ENCODE measurements at regions not wholly inside any gene's neighbourhood (a gene's known extent, or its start where the extent isn't known, plus 50 kb on each side); places are given as distances from the start of the nearest gene placed in this dataset.

GRCh38 chr15:77719450-77719849 is 86.7 kb upstream of the LINGO1 start:
- H3K27me3 ChIP-seq (ENCODE audit: control insufficient read depth, insufficient read depth, low read length), result peaks cover 2% of the 10 kb centered on the region
- no peak overlapping the region for H3K4me3 ChIP-seq (ENCODE audit: low read length in 3 of 3)
- no peaks in the 10 kb centered on the region for H3K9me3 ChIP-seq (ENCODE audit: control insufficient read depth in 2 of 3, insufficient read depth in 1 of 3, low read length in 3 of 3)
- H3K27ac ChIP-seq (ENCODE audit: low read depth in 2 of 2, low read length in 2 of 2), result no peak overlapping the region
- FAIRE-seq (no peak), DNase-seq (no peak)
- TF ChIP-seq CTCF (IDR thresholded peaks at IDR 0.05; ENCODE audit: borderline replicate concordance, extremely low read depth, insufficient read depth), result no peak
- no peak overlapping the region for H3K9ac ChIP-seq (ENCODE audit: low read length in 3 of 3)
- H3K36me3 ChIP-seq (ENCODE audit: control insufficient read depth in 2 of 3, insufficient read depth in 3 of 3, low read length in 3 of 3), result no peaks in the 10 kb centered on the region
- intact Hi-C loops (cut with DNase I), result no loop called here
- H3K4me1 ChIP-seq (ENCODE audit: control insufficient read depth in 2 of 3, insufficient read depth in 2 of 3, low read depth in 1 of 3, low read length in 3 of 3), result no peaks in the 10 kb centered on the region

- intact Hi-C loops (cut with DNase I), result no loop called here
- Histone ChIP-seq H3K27ac (ENCODE audit: low read depth in 2 of 2, low read length in 2 of 2) (no peak overlapping the region), H3K4me3 (ENCODE audit: low read length in 3 of 3) (no peak overlapping the region), H3K36me3 (ENCODE audit: control insufficient read depth in 2 of 3, insufficient read depth in 3 of 3, low read length in 3 of 3) (no peaks in the 10 kb centered on the region), H3K9ac (ENCODE audit: low read length in 3 of 3) (no peak overlapping the region), H3K27me3 (ENCODE audit: control insufficient read depth, insufficient read depth, low read length) (peaks cover 2% of the 10 kb centered on the region), H3K4me1 (ENCODE audit: control insufficient read depth in 2 of 3, insufficient read depth in 2 of 3, low read depth in 1 of 3, low read length in 3 of 3) (no peaks in the 10 kb centered on the region), H3K9me3 (ENCODE audit: control insufficient read depth in 2 of 3, insufficient read depth in 1 of 3, low read length in 3 of 3) (no peaks in the 10 kb centered on the region)
- no peak for TF ChIP-seq CTCF (IDR thresholded peaks at IDR 0.05; ENCODE audit: borderline replicate concordance, extremely low read depth, insufficient read depth)
- no peak for DNase-seq
- no peak for FAIRE-seq
Measured at GRCh38 chr15:77717333-77717990, 84.8 kb upstream of the LINGO1 start.

GRCh38 chr15:77716632-77717332 is 84.1 kb upstream of the LINGO1 start:
- Histone ChIP-seq H3K27ac (ENCODE audit: low read depth in 2 of 2, low read length in 2 of 2) (no peak overlapping the region), H3K4me3 (ENCODE audit: low read length in 3 of 3) (no peak overlapping the region), H3K4me1 (ENCODE audit: control insufficient read depth in 2 of 3, insufficient read depth in 2 of 3, low read depth in 1 of 3, low read length in 3 of 3) (no peaks in the 10 kb centered on the region), H3K27me3 (ENCODE audit: control insufficient read depth, insufficient read depth, low read length) (peaks cover 2% of the 10 kb centered on the region), H3K36me3 (ENCODE audit: control insufficient read depth in 2 of 3, insufficient read depth in 3 of 3, low read length in 3 of 3) (no peaks in the 10 kb centered on the region), H3K9ac (ENCODE audit: low read length in 3 of 3) (no peak overlapping the region), H3K9me3 (ENCODE audit: control insufficient read depth in 2 of 3, insufficient read depth in 1 of 3, low read length in 3 of 3) (no peaks in the 10 kb centered on the region)
- TF ChIP-seq CTCF (IDR thresholded peaks at IDR 0.05; ENCODE audit: borderline replicate concordance, extremely low read depth, insufficient read depth), result no peak
- intact Hi-C loops (cut with DNase I), result no loop called here
- DNase-seq (peak in 2 of 5 donors; percentile 38 to 43), FAIRE-seq (no peak)

All from kidney (tissue), 13 donors.